Prostate gland (tissue), 2 donors: ENCODE measurements at regions not wholly inside any gene's neighbourhood (a gene's known extent, or its start where the extent isn't known, plus 50 kb on each side); places are given as distances from the start of the nearest gene placed in this dataset.

ENCODE experiments used
- DNase-seq: peaks from one replicate; pipeline ENCODE4 v3.0.0-alpha.2; 2019; ENCODE audit warnings: low spot score
- H3K27ac ChIP-seq, 2 donors: fragments of 200-600 bp; sonication (generic); 2 replicates each; pipeline ENCODE4 v1.5.1; 2017 to 2019
- H3K27me3 ChIP-seq: fragments of 200-600 bp; sonication (generic); replicated peaks from 2 replicates; pipeline ENCODE4 v1.5.1; 2019; ENCODE audit not compliant: insufficient read depth
- H3K36me3 ChIP-seq, 2 donors: fragments of 200-600 bp; sonication (generic); 1 replicate in 1 of 2; 2 replicates in 1 of 2; pipeline versions ENCODE4 v1.5.1 to v1.8.1; 2017 to 2019
- H3K4me1 ChIP-seq: fragments of 200-600 bp; sonication (generic); replicated peaks from 2 replicates; pipeline ENCODE4 v1.5.1; 2019
- H3K4me3 ChIP-seq, 2 donors: fragments of 200-600 bp; sonication (generic); 2 replicates each; pipeline ENCODE4 v1.5.1; 2017 to 2019
- H3K9me3 ChIP-seq: fragments of 200-600 bp; sonication (generic); 2 replicates; pipeline ENCODE4 v1.5.1; 2017
- POLR2A ChIP-seq: fragments of 450-650 bp; IDR thresholded peaks from one replicate; pipeline ENCODE4 v1.6.1; 2016; ENCODE audit warnings: antibody characterized with exemption, mild to moderate bottlenecking
- POLR2AphosphoS5 ChIP-seq: sonication (generic); formaldehyde crosslinking; IDR thresholded peaks from one replicate; pipeline ENCODE4 v1.6.1; 2017; ENCODE audit warnings: antibody characterized with exemption
- WGBS: methylation state at CpG from one replicate; pipeline ENCODE4 v1.1.5; 2018; 5-methylcytosine and 5-hydroxymethylcytosine counted together
- intact Hi-C: fragments of 100-400 bp; cut with DNase I; formaldehyde crosslinking; loops from one replicate; pipeline ENCODE4 v1.14.2; 2022
- TF ChIP-seq, protein P1 (sequence below), 4 experiments: fragments of 200-600 bp in 2 of 4; fragments of 450-650 bp in 2 of 4; sonication (generic) in 2 of 4; IDR thresholded peaks; 1 replicate in 3 of 4; 2 replicates in 1 of 4; pipeline ENCODE4 v1.5.1; 2016 to 2019; ENCODE audit warnings: antibody characterized with exemption in 4 of 4, mild to moderate bottlenecking in 2 of 4, moderate library complexity in 2 of 4

DNA sequence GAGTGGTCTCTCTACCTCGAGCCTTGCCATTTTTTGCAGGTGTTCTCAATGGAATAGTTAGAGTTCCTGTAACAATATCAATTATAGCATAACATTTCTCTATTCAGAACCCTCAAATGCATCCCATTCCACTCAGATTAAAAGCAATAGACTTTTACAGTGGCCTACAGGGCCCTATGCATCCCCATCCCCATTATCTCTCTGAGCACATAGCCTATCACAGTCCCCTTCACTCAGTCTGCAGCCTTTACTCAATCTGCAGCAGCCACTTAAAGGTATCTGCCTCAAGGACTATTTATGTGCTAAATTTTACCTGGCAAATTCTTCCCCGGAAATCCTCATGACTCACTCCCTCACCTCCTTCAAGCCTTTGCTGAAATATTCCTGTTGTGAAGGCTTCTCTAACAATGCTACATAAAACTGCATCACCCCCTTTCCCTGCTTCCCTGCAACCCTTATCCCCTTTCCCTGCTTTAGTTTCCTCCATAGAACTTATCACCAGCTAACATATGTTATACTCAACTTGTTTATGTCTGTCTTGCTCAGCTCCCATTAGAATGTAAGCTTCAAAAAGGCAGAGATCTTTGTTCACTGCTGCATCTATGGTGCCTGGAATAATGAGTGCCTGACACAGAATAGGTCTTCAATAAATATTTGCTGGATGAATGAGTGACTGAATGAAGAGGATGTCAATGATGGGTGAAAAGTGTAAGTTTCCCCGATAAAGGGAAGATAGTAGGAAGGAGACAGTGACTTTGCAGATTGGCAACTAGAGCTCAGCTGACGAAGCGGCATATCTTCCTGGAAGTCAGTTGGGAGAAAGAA, 54.1 kb upstream of the ZNF366 start:
- intact Hi-C loops: no loop called here
- Histone ChIP-seq H3K9me3 (no peaks in the 10 kb centered on the region), H3K4me1 (no peaks in the 10 kb centered on the region), H3K4me3 (no peak overlapping the region), H3K36me3 (no peaks in the 10 kb centered on the region), H3K27me3 (no peaks in the 10 kb centered on the region), H3K27ac (no peak overlapping the region)
- TF ChIP-seq POLR2A (no peak), POLR2AphosphoS5 (no peak)
- TF ChIP-seq, protein P1, sequence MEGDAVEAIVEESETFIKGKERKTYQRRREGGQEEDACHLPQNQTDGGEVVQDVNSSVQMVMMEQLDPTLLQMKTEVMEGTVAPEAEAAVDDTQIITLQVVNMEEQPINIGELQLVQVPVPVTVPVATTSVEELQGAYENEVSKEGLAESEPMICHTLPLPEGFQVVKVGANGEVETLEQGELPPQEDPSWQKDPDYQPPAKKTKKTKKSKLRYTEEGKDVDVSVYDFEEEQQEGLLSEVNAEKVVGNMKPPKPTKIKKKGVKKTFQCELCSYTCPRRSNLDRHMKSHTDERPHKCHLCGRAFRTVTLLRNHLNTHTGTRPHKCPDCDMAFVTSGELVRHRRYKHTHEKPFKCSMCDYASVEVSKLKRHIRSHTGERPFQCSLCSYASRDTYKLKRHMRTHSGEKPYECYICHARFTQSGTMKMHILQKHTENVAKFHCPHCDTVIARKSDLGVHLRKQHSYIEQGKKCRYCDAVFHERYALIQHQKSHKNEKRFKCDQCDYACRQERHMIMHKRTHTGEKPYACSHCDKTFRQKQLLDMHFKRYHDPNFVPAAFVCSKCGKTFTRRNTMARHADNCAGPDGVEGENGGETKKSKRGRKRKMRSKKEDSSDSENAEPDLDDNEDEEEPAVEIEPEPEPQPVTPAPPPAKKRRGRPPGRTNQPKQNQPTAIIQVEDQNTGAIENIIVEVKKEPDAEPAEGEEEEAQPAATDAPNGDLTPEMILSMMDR (IDR thresholded peaks at IDR 0.05): no peak
- no peak for DNase-seq
- WGBS: 84% methylated on average over 5 of the region's 5 CpGs

DNA sequence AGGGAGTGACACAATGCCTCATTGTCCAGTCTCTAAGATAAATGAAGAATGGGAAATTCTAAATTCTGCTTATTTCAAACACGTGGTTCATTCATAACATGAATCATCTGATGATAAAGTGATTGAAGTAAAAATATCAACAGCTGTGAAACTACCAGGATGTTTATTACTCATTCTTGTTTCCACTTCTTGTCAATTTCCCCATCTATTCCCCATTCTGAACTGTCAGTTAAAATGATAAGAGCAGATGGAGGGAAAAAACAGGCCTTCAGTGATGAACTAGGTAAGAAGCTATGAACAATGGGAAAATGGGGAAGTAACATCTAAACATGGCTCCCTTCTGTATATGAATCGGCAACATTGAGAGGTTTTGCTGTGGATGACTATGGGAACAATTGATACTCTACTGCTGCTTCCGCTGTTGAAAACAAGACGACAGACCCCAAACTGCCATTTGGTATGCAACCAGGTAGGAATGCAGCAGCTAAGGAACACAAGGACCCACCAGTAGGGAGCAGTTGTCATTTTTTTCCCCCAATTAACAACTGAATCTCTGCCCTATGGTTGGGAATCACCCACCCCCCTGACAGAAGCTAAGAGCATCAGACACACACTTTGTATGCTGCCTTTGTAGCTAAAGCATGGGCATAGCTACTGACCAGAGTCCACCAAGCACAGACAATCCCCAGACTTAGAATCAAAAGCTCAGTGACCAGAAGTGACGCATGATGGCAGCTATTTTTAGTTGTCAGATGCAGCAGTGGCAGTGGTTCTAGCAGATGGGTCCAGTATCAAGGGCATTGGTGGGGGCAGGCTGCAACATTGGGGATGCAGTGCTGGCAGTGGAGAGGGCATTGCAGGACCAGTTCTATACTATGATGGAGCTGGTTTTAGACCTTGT, 52.9 kb upstream of the ZNF366 start:
- H3K36me3 ChIP-seq: no peaks in the 10 kb centered on the region
- H3K27me3 ChIP-seq: no peaks in the 10 kb centered on the region
- no peaks in the 10 kb centered on the region for H3K4me1 ChIP-seq
- TF ChIP-seq POLR2A: no peak
- TF ChIP-seq, protein P1 (IDR thresholded peaks at IDR 0.05): no peak
- TF ChIP-seq POLR2AphosphoS5: no peak
- intact Hi-C loops: no loop called here
- H3K27ac ChIP-seq: no peak overlapping the region
- WGBS: 90% methylated on average over 5 of the region's 5 CpGs
- H3K9me3 ChIP-seq: no peaks in the 10 kb centered on the region
- no peak for DNase-seq
- H3K4me3 ChIP-seq: no peak overlapping the region

DNA sequence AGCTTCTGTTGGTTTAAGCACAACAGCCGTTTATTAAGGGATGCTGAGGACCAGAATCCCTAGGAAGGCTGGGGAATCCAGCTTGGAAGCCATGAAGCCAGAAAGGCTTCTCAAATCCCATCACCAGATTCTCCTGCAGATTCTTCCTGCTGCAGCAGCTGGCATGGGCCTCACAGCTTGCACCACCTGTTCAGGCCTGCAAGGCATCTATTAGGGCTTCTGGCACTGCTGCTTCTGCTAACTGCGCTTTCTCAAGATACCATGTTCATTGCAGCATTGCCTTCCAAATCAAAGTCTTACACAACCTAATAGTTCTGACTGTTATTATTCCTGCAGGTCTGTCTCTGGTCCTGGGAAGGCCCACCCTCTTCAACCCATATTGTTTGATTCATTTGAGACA, 51.2 kb upstream of the ZNF366 start:
- TF ChIP-seq, protein P1 (IDR thresholded peaks at IDR 0.05): no peak
- TF ChIP-seq POLR2A (no peak), POLR2AphosphoS5 (no peak)
- Histone ChIP-seq H3K27ac (no peak overlapping the region), H3K4me3 (no peak overlapping the region), H3K36me3 (no peaks in the 10 kb centered on the region), H3K9me3 (no peaks in the 10 kb centered on the region), H3K4me1 (no peaks in the 10 kb centered on the region), H3K27me3 (no peaks in the 10 kb centered on the region)
- WGBS: 81% methylated on average over 2 of the region's 2 CpGs
- no peak for DNase-seq
- intact Hi-C loops: no loop called here

DNA sequence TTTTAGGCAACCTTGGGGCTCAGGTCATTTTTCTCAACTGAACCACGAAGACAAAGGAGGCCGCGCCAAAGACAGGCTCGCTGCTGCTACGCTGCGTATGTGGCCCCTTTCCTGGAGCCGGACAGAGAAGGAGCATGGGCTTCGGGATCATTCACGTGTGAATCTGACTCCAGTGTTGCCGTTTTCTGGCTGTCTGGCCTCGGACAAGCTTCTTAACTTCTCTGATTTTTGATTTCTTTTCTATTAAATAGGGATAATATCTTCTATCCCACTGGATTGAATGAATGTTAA, 50.8 kb upstream of the ZNF366 start:
- Histone ChIP-seq H3K9me3 (no peaks in the 10 kb centered on the region), H3K4me3 (no peak overlapping the region), H3K36me3 (no peaks in the 10 kb centered on the region), H3K27ac (no peak overlapping the region), H3K4me1 (no peaks in the 10 kb centered on the region), H3K27me3 (no peaks in the 10 kb centered on the region)
- 76% methylated on average over 11 of the region's 11 CpGs for WGBS
- intact Hi-C loops: no loop called here
- TF ChIP-seq, protein P1 (IDR thresholded peaks at IDR 0.05): no peak
- TF ChIP-seq POLR2A (no peak), POLR2AphosphoS5 (no peak)
- DNase-seq: no peak
